ENCODE measurements at regions not wholly inside any gene's neighbourhood (a gene's known extent, or its start where the extent isn't known, plus 50 kb on each side); places are given as distances from the start of the nearest gene placed in this dataset.

GRCh38 chr2:62343636-62344337 is 147.9 kb downstream of the B3GNT2 start:
- DNase-seq (ENCODE audit: low spot score in 2 of 2) = no peak
- Histone ChIP-seq H3K4me1 (no peaks in the 10 kb centered on the region), H3K27ac (no peak overlapping the region), H3K9me3 (no peaks in the 10 kb centered on the region), H3K27me3 (no peaks in the 10 kb centered on the region), H3K4me3 (no peak overlapping the region), H3K36me3 (no peaks in the 10 kb centered on the region)
- TF ChIP-seq CTCF (IDR thresholded peaks at IDR 0.05) = no peak
- no peak for TF ChIP-seq EP300 (IDR thresholded peaks at IDR 0.05)
- TF ChIP-seq POLR2A (IDR thresholded peaks at IDR 0.05) = no peak
- WGBS, 2 donors = 83 to 88% methylated on average over 5 of the region's 5 CpGs

GRCh38 chr2:62343206-62343605 is 147.3 kb downstream of the B3GNT2 start:
- no peaks in the 10 kb centered on the region for H3K27me3 ChIP-seq
- no peak overlapping the region for H3K27ac ChIP-seq
- H3K36me3 ChIP-seq = no peaks in the 10 kb centered on the region
- no peak for DNase-seq (ENCODE audit: low spot score in 2 of 2)
- no peak for TF ChIP-seq POLR2A (IDR thresholded peaks at IDR 0.05)
- TF ChIP-seq EP300 (IDR thresholded peaks at IDR 0.05) = no peak
- no peak for TF ChIP-seq CTCF (IDR thresholded peaks at IDR 0.05)
- H3K4me3 ChIP-seq = no peak overlapping the region
- H3K4me1 ChIP-seq = no peaks in the 10 kb centered on the region
- no peaks in the 10 kb centered on the region for H3K9me3 ChIP-seq

GRCh38 chr2:62340994-62341484 is 145.1 kb downstream of the B3GNT2 start:
- Histone ChIP-seq H3K4me3 (no peak overlapping the region), H3K9me3 (no peaks in the 10 kb centered on the region), H3K4me1 (no peaks in the 10 kb centered on the region), H3K27ac (no peak overlapping the region), H3K36me3 (no peaks in the 10 kb centered on the region), H3K27me3 (no peaks in the 10 kb centered on the region)
- DNase-seq (ENCODE audit: low spot score in 2 of 2) = no peak
- WGBS, 2 donors = 64 to 90% methylated on average over 4 of the region's 4 CpGs
- no peak for TF ChIP-seq CTCF (IDR thresholded peaks at IDR 0.05)
- no peak for TF ChIP-seq EP300 (IDR thresholded peaks at IDR 0.05)
- TF ChIP-seq POLR2A (IDR thresholded peaks at IDR 0.05) = no peak

- no peaks in the 10 kb centered on the region for H3K9me3 ChIP-seq
- no peaks in the 10 kb centered on the region for H3K4me1 ChIP-seq
- no peak overlapping the region for H3K27ac ChIP-seq
- no peak for DNase-seq (ENCODE audit: low spot score in 2 of 2)
- H3K27me3 ChIP-seq = no peaks in the 10 kb centered on the region
- no peaks in the 10 kb centered on the region for H3K36me3 ChIP-seq
- TF ChIP-seq CTCF (IDR thresholded peaks at IDR 0.05) = no peak
- no peak for TF ChIP-seq POLR2A (IDR thresholded peaks at IDR 0.05)
- TF ChIP-seq EP300 (IDR thresholded peaks at IDR 0.05) = no peak
- 87 to 98% methylated on average over 2 of the region's 2 CpGs for WGBS, 2 donors
- no peak overlapping the region for H3K4me3 ChIP-seq
These were observed 143.9 kb downstream of the B3GNT2 start for GRCh38 chr2:62339837-62340236.

GRCh38 chr2:62339413-62339812 is 143.5 kb downstream of the B3GNT2 start:
- 84 to 87% methylated on average over 2 of the region's 2 CpGs for WGBS, 2 donors
- DNase-seq (ENCODE audit: low spot score in 2 of 2) = no peak
- Histone ChIP-seq H3K4me1 (no peaks in the 10 kb centered on the region), H3K27ac (no peak overlapping the region), H3K36me3 (no peaks in the 10 kb centered on the region), H3K9me3 (no peaks in the 10 kb centered on the region), H3K27me3 (no peaks in the 10 kb centered on the region), H3K4me3 (no peak overlapping the region)
- no peak for TF ChIP-seq EP300 (IDR thresholded peaks at IDR 0.05)
- no peak for TF ChIP-seq POLR2A (IDR thresholded peaks at IDR 0.05)
- TF ChIP-seq CTCF (IDR thresholded peaks at IDR 0.05) = no peak

All from tibial nerve (tissue), 4 donors.